ENCODE measurements at regions not wholly inside any gene's neighbourhood (a gene's known extent, or its start where the extent isn't known, plus 50 kb on each side); places are given as distances from the start of the nearest gene placed in this dataset.

- DNase-seq (ENCODE audit: low spot score), result no peak
These were observed 83.6 kb upstream of the BNC2 start for GRCh38 chr9:16954040-16954439.

- DNase-seq (ENCODE audit: low spot score), result no peak
These were observed 81.0 kb upstream of the BNC2 start for GRCh38 chr9:16951502-16951901.

- no peak for DNase-seq (ENCODE audit: low spot score)
These were observed 79.6 kb upstream of the BNC2 start for GRCh38 chr9:16950051-16950450.

GRCh38 chr9:16930578-16930977, 60.1 kb upstream of the BNC2 start:
- DNase-seq (ENCODE audit: low spot score), result no peak

- DNase-seq (ENCODE audit: low spot score), result no peak
These were observed 57.9 kb upstream of the BNC2 start for GRCh38 chr9:16928179-16928945.

GRCh38 chr9:16925426-16925825, 55.0 kb upstream of the BNC2 start:
- DNase-seq (ENCODE audit: low spot score), result no peak

GRCh38 chr9:16924311-16924915, 53.9 kb upstream of the BNC2 start:
- no peak for DNase-seq (ENCODE audit: low spot score)

- DNase-seq (ENCODE audit: low spot score), result no peak
These were observed 51.4 kb upstream of the BNC2 start for GRCh38 chr9:16921855-16922254.
